NB4 (cell line): ENCODE measurements at regions not wholly inside any gene's neighbourhood (a gene's known extent, or its start where the extent isn't known, plus 50 kb on each side); places are given as distances from the start of the nearest gene placed in this dataset.

ENCODE experiments used
- DNase-seq: peaks from one replicate; pipeline ENCODE4 v3.0.0; 2010; ENCODE audit warnings: low read depth
- H3K4me3 ChIP-seq: one replicate; pipeline ENCODE4 v1.5.1; 2011; ENCODE audit warnings: mild to moderate bottlenecking, low read depth, low read length, moderate library complexity
- CTCF ChIP-seq: IDR thresholded peaks from one replicate; pipeline ENCODE4 v1.5.1; 2012; ENCODE audit warnings: low read depth, low read length
- MAX ChIP-seq: IDR thresholded peaks from 2 replicates; pipeline ENCODE4 v1.6.1; 2011; ENCODE audit warnings: low read depth, low read length
- MYC ChIP-seq: IDR thresholded peaks from 2 replicates; pipeline ENCODE4 v1.6.1; 2011; ENCODE audit warnings: low read depth, low read length
- POLR2A ChIP-seq: IDR thresholded peaks from 2 replicates; pipeline ENCODE4 v1.6.1; 2011; ENCODE audit warnings: mild to moderate bottlenecking; ENCODE audit not compliant: insufficient read length; ENCODE audit errors: extremely low read depth

GRCh38 chr5:161235569-161235968 lies 311.0 kb downstream of the GABRB2 start:
- TF ChIP-seq CTCF, result no peak
- TF ChIP-seq MYC, result no peak
- TF ChIP-seq MAX, result no peak
- TF ChIP-seq POLR2A, result no peak
- no peak for DNase-seq
- H3K4me3 ChIP-seq, result no peak overlapping the region

- TF ChIP-seq POLR2A (no peak), CTCF (no peak), MAX (no peak), MYC (no peak)
- no peak for DNase-seq
- H3K4me3 ChIP-seq, result no peak overlapping the region
Observed at GRCh38 chr5:161233553-161233952, 313.0 kb downstream of the GABRB2 start.

GRCh38 chr5:161230221-161230620 lies 316.3 kb downstream of the GABRB2 start:
- no peak overlapping the region for H3K4me3 ChIP-seq
- DNase-seq, result no peak
- TF ChIP-seq MAX (no peak), MYC (no peak), POLR2A (no peak), CTCF (no peak)

GRCh38 chr5:161219816-161220215 lies 326.7 kb downstream of the GABRB2 start:
- no peak for TF ChIP-seq POLR2A
- TF ChIP-seq MYC, result no peak
- no peak for TF ChIP-seq CTCF
- TF ChIP-seq MAX, result no peak

GRCh38 chr5:161216877-161217276 lies 329.6 kb downstream of the GABRB2 start:
- H3K4me3 ChIP-seq, result no peak overlapping the region
- DNase-seq, result no peak
- no peak for TF ChIP-seq CTCF
- no peak for TF ChIP-seq MAX
- no peak for TF ChIP-seq POLR2A
- no peak for TF ChIP-seq MYC

More at GRCh38 chr5:161219816-161220215, 326.7 kb downstream of the GABRB2 start:
- H3K4me3 ChIP-seq, result no peak overlapping the region
- DNase-seq, result no peak
